CD4-positive, alpha-beta T cell treated with Interleukin-12 subunit alpha and Interleukin-12 subunit beta, for 1 hour (primary cell): ENCODE measurements at regions not wholly inside any gene's neighbourhood (a gene's known extent, or its start where the extent isn't known, plus 50 kb on each side); places are given as distances from the start of the nearest gene placed in this dataset.

Experiments used
- DNase-seq: peaks from one replicate; pipeline ENCODE4 v3.0.0-alpha.2; 2020

DNA sequence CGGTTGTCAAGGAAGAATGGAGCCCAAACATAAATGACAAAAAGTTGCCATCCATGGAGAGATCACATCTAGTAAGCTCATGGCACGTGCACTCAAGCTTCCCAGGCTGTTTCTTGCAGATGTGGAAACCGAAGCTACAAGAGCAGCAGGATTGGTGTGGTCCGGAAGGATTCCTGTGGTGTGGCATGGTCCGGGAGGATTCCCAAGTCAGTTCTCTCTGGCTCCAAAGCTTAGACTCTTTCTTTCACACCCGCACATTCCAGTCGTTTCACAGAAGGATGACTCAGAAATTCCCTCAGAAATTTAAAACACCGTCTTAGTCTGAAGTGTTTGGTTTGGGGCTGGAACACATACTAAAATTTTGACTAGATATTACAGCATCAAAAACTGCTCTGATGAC is 78.0 kb upstream of the DRD2 start:
- DNase-seq: no peak

- no peak for DNase-seq
Measured at GRCh38 chr11:113552271-113552670, 77.1 kb upstream of the DRD2 start.

DNA sequence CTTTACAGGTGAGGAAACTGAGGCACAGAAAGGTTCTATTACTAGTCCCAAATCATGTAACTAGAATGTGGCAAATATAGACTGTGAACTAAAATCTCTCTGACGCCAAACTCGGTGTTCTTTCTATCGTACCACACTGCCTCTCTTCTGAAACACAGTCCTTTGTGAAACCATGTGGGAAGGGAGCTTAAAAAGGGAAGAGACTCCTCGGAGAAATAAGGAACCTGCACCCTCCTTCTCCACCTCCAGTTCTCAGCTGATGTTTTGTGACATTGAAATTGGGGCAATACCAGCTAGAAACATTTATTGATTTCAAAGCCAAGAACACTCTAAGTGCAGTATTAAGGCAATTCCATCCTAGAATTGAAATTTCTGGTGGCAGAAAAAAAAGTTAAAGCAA is 76.4 kb upstream of the DRD2 start:
- DNase-seq: no peak

DNA sequence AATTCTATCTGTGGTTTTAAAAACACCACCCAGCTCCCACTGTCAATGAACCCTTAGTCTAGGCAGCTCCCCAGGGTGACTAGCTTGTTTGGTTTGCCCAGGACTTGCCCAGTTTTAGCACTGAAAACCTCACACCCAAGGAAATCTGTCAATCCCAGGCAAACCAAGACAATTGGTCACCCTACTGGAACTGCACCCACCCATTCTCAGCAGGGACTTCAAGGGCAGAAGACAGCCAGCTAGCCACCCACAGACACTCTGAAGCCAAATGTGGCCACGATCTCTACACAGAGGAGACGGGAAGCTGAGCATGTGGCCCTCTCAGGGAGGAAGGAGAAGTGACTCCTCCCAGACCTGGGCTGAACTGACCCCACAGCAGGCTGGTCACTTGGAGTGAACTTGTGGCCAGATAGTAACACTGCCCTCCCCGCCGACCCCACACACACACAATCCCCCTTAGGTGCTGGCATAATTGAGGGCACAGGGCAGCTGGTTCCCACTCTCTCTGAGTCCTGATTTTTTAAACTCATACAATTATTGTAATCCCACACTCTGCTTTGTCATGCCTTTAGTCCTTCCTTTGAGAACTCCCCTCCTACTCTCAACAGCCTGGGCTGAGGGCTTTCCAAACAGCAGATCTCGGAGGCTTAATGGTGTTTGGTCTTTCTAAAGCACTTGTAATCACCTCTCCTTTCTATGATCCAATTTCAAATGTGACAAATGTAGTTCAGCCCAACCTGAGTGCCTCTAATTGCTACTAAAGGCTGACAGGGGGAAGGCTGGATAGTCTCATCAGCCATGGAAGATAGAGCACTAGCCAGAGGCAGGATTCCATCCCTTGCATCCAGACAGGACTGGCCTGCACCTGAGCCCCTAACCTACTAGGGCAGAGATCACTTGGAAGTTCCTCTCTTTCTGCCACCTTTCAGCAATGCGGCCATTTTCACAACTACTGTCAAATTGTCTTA is 74.7 kb upstream of the DRD2 start:
- no peak for DNase-seq

- no peak for DNase-seq
Measured at GRCh38 chr11:113549061-113549460, 73.9 kb upstream of the DRD2 start.

- DNase-seq: no peak
Measured at GRCh38 chr11:113547739-113548138, 72.5 kb upstream of the DRD2 start.

DNA sequence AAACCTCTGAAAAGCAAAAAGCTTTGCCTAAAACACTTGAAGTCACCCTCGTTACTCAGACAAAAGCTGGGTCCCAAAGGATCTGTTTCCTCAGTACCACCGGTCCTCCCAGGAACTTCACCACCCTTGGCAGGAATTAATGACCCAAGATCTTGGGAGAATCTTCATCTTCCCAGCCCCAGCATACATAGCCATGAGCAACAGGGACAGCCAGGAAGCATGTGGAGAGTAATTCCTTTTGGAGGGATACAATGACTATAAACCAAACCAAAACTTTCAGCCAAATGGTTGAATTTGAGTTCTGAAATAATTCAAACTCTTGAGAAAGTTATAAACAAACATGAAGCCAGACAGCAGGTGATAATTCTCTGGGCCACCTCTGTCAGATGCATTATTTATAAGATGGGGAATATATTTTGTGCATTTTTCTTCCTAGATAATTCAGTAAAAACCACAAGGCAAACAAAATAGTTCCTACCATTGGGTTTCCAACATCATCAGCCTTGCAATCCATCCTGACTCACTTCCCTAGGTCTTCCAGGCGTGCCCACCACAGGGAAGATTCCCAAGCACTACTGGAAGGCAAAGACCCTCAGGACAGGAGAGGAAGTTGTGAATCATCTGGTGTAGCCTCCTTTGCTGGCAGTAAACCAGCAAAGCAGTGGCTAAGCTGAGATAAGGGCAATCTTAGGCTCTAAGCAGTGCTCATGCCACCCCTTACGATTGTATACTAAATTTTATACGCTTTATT is 71.7 kb upstream of the DRD2 start:
- DNase-seq: no peak

DNA sequence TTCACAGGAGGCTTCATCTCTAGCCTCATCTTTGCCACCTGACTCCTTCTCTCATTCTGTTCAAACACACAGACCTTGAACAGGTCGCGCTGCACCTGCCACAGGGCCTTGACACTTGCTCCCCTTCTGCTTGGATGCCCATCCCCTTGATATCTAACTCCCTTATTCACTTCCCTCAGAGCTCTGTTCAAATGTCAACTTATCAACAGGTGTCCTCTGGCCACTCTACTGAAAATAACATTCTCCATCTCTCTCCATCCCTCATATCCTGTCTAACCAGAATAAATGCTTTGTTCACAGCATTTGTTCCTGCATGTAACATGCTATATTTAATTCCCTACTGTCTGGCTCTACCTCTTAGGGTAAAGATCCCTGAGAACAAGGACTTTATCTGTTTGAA is 67.2 kb upstream of the DRD2 start:
- no peak for DNase-seq

DNA sequence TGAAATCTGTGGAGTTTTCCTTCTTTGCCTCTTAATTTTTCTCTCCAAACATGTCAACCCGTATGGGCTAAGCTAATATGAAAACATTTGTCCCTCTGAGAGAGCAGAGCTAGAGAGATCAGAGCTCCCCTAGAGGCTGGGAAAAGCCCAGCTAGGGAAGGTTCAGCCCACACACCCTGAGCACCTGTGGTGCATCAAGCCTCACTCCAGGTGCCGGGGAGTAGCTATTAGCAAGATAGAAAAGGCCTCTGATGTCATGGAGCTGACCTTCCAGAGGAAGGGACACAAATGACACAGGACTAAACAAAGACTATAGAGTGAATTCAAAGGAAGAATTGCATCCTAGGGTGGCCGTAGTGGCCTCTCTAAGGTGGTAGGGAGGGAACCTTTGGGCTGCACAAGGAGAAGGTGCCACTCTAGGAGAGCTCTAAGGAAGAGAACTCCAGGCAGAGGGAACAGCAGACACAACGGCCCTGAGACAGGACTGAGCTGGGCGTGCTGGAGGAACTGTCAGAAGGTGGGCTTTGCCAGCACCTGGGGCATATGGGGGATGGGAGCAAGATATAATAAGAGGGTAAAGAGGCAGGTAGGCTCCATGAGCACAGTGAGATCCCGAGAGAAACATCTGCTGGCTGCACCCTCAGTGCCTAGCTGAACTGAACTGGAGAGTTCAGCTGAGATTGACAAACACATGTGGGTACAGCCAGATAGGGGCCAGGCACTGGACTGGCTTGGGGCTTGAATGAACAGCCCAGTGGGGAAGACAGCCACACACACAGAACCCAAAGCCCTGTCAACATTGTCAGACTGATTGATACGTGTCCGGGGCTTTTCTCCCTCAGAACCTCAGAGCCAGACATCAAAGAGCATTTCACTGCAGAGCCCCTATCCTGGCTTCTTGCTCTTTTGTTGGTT is 65.5 kb upstream of the DRD2 start:
- no peak for DNase-seq

GRCh38 chr11:113538451-113539412 is 63.5 kb upstream of the DRD2 start:
- no peak for DNase-seq

GRCh38 chr11:113534625-113535024 is 59.4 kb upstream of the DRD2 start:
- DNase-seq: no peak

DNA sequence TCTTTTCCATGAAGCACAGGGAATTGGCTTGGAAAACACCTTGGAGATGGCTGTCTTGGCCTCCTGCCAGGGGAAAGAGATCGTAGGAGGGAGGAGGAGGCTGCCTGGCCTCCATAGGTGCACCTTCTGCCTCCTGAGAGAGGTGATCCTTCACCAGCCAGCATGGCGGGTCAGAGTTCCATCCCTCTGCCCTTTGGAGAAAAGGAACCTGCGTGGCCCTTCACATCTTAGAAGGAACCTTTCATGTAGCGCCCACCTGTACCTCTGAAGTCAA is 58.2 kb upstream of the DRD2 start:
- DNase-seq: no peak

GRCh38 chr11:113532697-113533424 is 57.7 kb upstream of the DRD2 start:
- DNase-seq: peak; percentile 54

- DNase-seq: no peak
Measured at GRCh38 chr11:113531575-113532451, 56.6 kb upstream of the DRD2 start.

GRCh38 chr11:113531083-113531482 is 55.9 kb upstream of the DRD2 start:
- no peak for DNase-seq

DNA sequence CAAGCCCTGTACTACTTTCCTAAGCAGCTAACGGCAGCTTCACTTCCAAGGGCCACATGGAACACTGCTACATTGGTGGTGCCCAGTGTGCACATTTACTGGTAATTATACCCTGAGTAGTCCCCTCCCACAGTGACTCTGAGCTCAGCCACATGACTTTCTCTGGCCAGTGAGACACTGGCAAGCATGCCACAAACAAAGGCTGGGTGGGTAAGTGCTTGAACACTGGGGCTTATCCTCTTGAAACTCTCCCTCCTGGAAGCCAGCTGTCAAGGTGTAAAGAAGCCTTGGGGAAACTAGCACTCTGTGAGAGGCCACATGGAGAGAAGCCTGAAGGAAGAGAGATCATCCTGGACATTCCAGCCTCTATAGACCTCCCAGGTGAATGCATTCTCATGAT is 54.4 kb upstream of the DRD2 start:
- no peak for DNase-seq

DNA sequence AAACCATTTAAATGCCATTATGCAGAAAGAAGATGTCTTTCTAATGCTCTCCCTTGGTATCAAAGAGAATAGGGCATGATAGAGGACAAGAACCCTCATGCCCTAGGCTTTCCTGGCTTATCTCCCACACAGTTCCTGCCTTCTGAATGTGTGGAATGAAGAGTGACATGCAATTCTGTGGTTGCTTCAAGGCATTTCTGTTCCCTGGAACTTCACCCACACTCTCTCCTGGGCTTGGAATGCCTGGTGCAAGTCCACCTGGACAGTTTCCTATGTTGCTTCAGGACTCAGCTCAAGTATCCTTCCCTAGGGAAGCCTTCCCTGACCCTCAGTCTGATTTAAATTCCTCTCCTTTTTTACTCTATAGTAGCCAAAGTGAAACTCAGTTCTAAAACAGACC is 53.8 kb upstream of the DRD2 start:
- no peak for DNase-seq

- DNase-seq: no peak
Measured at GRCh38 chr11:113526521-113526920, 51.3 kb upstream of the DRD2 start.
